ENCODE measurements at regions not wholly inside any gene's neighbourhood (a gene's known extent, or its start where the extent isn't known, plus 50 kb on each side); places are given as distances from the start of the nearest gene placed in this dataset.
"Not testable (repeated sequence)": the region's sequence is repeated elsewhere in the genome, so short reads cannot be mapped to it uniquely, and the experiment has no call there.

DNA sequence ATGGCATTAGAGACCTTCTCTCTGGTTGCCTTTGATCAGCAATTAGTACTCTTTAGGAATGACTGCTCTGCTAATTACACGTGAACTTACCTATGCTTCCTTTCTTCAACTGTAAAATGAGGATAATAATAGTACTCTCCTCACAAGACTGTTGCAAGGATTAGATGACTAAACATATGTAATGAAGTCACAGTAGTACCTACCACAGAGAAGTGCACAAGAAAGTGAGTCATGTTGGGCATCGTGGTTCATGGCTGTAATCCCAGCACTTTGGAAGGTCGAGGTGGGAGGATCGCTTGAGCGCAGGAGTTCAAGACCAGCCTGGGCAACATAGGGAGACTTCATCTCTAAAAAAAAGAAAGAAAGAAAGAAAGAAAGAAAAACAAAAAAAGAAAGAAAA lies 68.1 kb upstream of the AK4 start:
- Histone ChIP-seq H3K27ac (no peak overlapping the region), H3K27me3 (ENCODE audit: insufficient read depth, low read depth, severe bottlenecking) (no peaks in the 10 kb centered on the region), H3K9me3 (ENCODE audit: severe bottlenecking) (no peaks in the 10 kb centered on the region), H3K36me3 (no peaks in the 10 kb centered on the region), H3K4me3 (ENCODE audit: low read depth, low read length) (no peak overlapping the region)
- DNase-seq: no peak
- TF ChIP-seq CTCF (IDR thresholded peaks at IDR 0.05; ENCODE audit: low read depth, low read length): no peak

- no peak for TF ChIP-seq CTCF (IDR thresholded peaks at IDR 0.05; ENCODE audit: low read depth, low read length)
- Histone ChIP-seq H3K9me3 (ENCODE audit: severe bottlenecking) (no peaks in the 10 kb centered on the region), H3K27me3 (ENCODE audit: insufficient read depth, low read depth, severe bottlenecking) (no peaks in the 10 kb centered on the region), H3K36me3 (no peaks in the 10 kb centered on the region), H3K27ac (no peak overlapping the region), H3K4me3 (ENCODE audit: low read depth, low read length) (no peak overlapping the region)
- no peak for DNase-seq
Measured at GRCh38 chr1:65082346-65083040, 65.5 kb upstream of the AK4 start.

DNA sequence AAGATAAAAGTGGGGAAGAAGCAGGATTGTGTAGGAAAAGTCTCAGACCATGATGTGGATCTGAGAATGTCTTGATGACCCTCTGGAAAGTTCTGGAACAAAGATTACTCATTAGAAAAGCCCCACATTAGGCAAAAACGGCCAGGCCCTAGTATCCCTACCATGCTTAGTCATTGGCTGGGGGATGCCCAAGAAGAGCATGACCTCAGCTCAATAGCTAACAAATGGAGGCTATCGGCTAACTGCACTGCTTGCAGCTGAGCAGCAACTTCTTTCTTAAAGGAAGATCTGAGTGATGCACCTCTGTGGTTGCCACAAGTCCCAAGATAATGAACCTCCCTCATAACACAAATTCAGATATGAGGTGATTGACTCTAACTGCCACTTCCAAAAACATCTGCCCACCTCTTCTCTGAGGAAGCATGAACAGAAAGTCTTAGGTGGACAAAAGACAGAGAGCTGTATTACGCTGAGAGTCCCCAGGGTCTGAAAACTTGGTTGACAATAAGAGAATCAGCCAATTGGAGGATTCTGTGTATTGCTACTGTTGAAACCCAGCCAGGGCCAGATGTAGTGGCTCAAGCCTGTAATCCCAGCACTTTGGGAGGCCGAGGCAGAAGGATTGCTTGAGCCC lies 64.6 kb upstream of the AK4 start:
- DNase-seq: no peak
- Histone ChIP-seq H3K27ac (no peak overlapping the region), H3K4me3 (ENCODE audit: low read depth, low read length) (no peak overlapping the region), H3K9me3 (ENCODE audit: severe bottlenecking) (no peaks in the 10 kb centered on the region), H3K36me3 (no peaks in the 10 kb centered on the region), H3K27me3 (ENCODE audit: insufficient read depth, low read depth, severe bottlenecking) (no peaks in the 10 kb centered on the region)
- TF ChIP-seq CTCF (IDR thresholded peaks at IDR 0.05; ENCODE audit: low read depth, low read length): no peak

GRCh38 chr1:65084066-65084465 lies 63.9 kb upstream of the AK4 start:
- no peak for DNase-seq
- Histone ChIP-seq H3K36me3 (no peaks in the 10 kb centered on the region), H3K9me3 (ENCODE audit: severe bottlenecking) (no peaks in the 10 kb centered on the region), H3K27me3 (ENCODE audit: insufficient read depth, low read depth, severe bottlenecking) (no peaks in the 10 kb centered on the region), H3K4me3 (ENCODE audit: low read depth, low read length) (no peak overlapping the region), H3K27ac (no peak overlapping the region)
- TF ChIP-seq CTCF (IDR thresholded peaks at IDR 0.05; ENCODE audit: low read depth, low read length): no peak

DNA sequence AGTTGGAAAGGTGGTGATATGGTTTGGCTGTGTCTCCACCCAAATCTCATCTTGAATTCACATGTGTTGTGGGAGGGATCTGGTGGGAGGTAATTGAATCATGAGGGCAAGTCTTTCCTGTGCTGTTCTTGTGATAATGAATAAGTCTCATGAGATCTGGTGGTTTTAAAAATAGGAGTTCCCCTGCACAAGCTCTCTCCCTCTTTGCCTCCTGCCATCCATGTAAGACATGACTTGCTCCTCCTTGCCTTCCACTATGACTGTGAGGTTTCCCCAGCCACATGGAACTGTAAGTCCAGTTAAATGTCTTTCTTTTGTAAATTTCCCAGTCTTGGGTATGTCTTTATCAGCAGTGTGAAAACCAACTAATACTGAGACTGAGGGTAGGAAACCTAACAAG lies 60.5 kb upstream of the AK4 start:
- not testable (repeated sequence) for H3K9me3 ChIP-seq (ENCODE audit: severe bottlenecking); H3K27me3 ChIP-seq (ENCODE audit: insufficient read depth, low read depth, severe bottlenecking); H3K4me3 ChIP-seq (ENCODE audit: low read depth, low read length); H3K36me3 ChIP-seq; DNase-seq; H3K27ac ChIP-seq

DNA sequence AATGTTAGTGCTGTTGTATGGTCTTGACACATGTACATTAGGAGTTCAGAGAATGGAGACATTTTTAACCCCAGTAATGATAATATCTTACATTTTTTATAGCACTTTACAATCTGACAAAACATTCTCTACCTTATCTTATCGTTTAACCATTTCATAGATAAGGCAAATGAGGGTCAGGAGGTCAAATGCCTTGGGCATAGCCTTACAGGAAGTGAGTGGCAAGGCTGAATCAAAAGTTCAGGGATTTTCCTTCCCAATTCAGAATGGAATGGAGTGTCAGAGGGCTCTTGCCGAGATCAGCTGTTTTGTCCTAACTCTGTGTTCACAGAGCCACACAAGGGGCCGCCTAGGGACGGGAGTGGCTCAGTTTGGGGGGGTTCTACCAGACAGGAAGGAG lies 57.6 kb upstream of the AK4 start:
- no peaks in the 10 kb centered on the region for H3K9me3 ChIP-seq (ENCODE audit: severe bottlenecking)
- no peak overlapping the region for H3K4me3 ChIP-seq (ENCODE audit: low read depth, low read length)
- no peak for TF ChIP-seq CTCF (IDR thresholded peaks at IDR 0.05; ENCODE audit: low read depth, low read length)
- no peak for DNase-seq
- H3K27ac ChIP-seq: no peak overlapping the region
- no peaks in the 10 kb centered on the region for H3K27me3 ChIP-seq (ENCODE audit: insufficient read depth, low read depth, severe bottlenecking)
- no peaks in the 10 kb centered on the region for H3K36me3 ChIP-seq

Data from WERI-Rb-1 (cell line).